Peyer's patch (tissue), 4 donors: ENCODE measurements at regions not wholly inside any gene's neighbourhood (a gene's known extent, or its start where the extent isn't known, plus 50 kb on each side); places are given as distances from the start of the nearest gene placed in this dataset.

Source experiments
- DNase-seq, 3 donors: peaks; one replicate each; pipeline ENCODE4 v3.0.0-alpha.2; 2017 to 2019
- H3K27ac ChIP-seq, 4 donors: fragments of 200-600 bp; sonication (generic); one replicate each; pipeline ENCODE4 v1.5.1; 2016 to 2019
- H3K27me3 ChIP-seq, 2 donors: fragments of 200-600 bp; sonication (generic); one replicate each; pipeline ENCODE4 v1.5.1; 2019
- H3K36me3 ChIP-seq, 3 donors: fragments of 200-600 bp; sonication (generic); one replicate each; pipeline ENCODE4 v1.5.1; 2016 to 2019
- H3K4me1 ChIP-seq, 4 donors: fragments of 200-600 bp; sonication (generic); one replicate each; pipeline ENCODE4 v1.5.1; 2016 to 2019
- H3K4me3 ChIP-seq, 4 donors: fragments of 200-600 bp; sonication (generic); 1 replicate in 3 of 4; 2 replicates in 1 of 4; pipeline ENCODE4 v1.5.1; 2016 to 2019; ENCODE audit warnings: mild to moderate bottlenecking in 1 of 4
- H3K9me3 ChIP-seq, 4 donors: fragments of 200-600 bp; sonication (generic); one replicate each; pipeline ENCODE4 v1.5.1; 2016 to 2019; ENCODE audit warnings: mild to moderate bottlenecking in 1 of 4
- POLR2A ChIP-seq, 2 donors: fragments of 450-650 bp; IDR thresholded peaks; one replicate each; pipeline ENCODE4 v1.5.1; 2017; ENCODE audit warnings: antibody characterized with exemption in 2 of 2, mild to moderate bottlenecking in 2 of 2, moderate library complexity in 2 of 2
- TF ChIP-seq, protein P1 (sequence below), 6 experiments: fragments of 450-650 bp in 4 of 6; fragments of 200-600 bp in 2 of 6; sonication (generic) in 1 of 6; IDR thresholded peaks; one replicate each; pipeline ENCODE4 v1.5.1; 2017 to 2019; ENCODE audit warnings: antibody characterized with exemption in 6 of 6, mild to moderate bottlenecking in 3 of 6, moderate library complexity in 1 of 6

DNA sequence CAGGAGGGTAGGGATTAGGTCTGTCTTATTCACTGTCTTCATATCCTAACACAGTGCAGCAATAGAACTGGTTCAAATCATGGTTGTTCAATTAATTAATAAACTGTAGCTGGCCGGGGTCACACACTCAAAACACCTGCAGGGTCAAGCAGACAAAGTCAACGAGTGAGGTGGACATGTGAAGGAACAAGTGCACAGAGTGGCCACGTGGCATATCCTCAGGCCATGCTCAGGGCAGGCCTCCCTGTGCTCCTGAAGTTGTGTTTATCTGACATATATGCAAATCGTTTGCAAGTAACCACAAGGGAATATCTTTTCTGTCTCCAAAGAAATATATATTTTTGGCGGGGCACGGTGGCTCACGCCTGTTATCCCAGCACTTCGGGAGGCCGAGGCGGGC lies 98.5 kb upstream of the ZMIZ1 start:
- no peaks in the 10 kb centered on the region for H3K9me3 ChIP-seq
- H3K27ac ChIP-seq: no peak overlapping the region
- H3K27me3 ChIP-seq: no peaks in the 10 kb centered on the region
- no peak overlapping the region for H3K4me3 ChIP-seq
- H3K36me3 ChIP-seq: no peaks in the 10 kb centered on the region
- DNase-seq: no peak
- peaks cover 0 to 30% (median 0%) of the 10 kb centered on the region in 4 donors for H3K4me1 ChIP-seq
- TF ChIP-seq, protein P1, sequence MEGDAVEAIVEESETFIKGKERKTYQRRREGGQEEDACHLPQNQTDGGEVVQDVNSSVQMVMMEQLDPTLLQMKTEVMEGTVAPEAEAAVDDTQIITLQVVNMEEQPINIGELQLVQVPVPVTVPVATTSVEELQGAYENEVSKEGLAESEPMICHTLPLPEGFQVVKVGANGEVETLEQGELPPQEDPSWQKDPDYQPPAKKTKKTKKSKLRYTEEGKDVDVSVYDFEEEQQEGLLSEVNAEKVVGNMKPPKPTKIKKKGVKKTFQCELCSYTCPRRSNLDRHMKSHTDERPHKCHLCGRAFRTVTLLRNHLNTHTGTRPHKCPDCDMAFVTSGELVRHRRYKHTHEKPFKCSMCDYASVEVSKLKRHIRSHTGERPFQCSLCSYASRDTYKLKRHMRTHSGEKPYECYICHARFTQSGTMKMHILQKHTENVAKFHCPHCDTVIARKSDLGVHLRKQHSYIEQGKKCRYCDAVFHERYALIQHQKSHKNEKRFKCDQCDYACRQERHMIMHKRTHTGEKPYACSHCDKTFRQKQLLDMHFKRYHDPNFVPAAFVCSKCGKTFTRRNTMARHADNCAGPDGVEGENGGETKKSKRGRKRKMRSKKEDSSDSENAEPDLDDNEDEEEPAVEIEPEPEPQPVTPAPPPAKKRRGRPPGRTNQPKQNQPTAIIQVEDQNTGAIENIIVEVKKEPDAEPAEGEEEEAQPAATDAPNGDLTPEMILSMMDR (IDR thresholded peaks at IDR 0.05): no peak
- TF ChIP-seq POLR2A (IDR thresholded peaks at IDR 0.05): no peak

DNA sequence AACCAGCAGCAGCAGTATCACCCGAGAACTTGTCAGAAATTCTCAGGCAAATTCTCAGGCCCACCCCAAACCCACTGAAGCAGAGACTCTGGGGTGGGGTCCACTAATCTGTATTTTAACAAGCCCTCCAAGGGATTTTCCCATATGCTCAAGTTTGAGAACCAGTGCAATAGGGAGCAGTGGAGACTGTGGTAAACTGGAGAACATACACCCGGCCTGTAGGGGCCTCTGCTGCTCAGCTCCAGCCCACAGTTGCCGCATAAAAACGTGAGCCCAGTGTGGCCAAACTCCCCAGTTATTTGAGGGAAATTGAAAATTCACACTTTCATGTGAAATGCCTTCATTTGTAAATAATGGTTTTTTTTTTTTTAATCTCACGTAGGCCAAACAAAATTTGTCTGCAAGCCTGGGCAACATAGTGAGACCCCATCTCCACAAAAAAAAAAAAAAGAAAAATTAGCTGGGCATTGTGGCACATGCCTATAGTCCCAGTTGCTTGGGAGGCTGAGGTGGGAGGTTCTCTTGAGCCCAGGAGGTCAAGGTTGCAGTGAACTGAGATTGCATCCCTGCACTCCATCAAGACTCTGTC lies 97.6 kb upstream of the ZMIZ1 start:
- Histone ChIP-seq H3K36me3 (no peaks in the 10 kb centered on the region), H3K9me3 (no peaks in the 10 kb centered on the region), H3K4me1 (peaks cover 0 to 27% (median 0%) of the 10 kb centered on the region in 4 donors), H3K4me3 (no peak overlapping the region), H3K27me3 (no peaks in the 10 kb centered on the region), H3K27ac (no peak overlapping the region)
- TF ChIP-seq POLR2A (IDR thresholded peaks at IDR 0.05): no peak
- TF ChIP-seq, protein P1 (IDR thresholded peaks at IDR 0.05): no peak
- no peak for DNase-seq

GRCh38 chr10:78972160-78972946 lies 96.4 kb upstream of the ZMIZ1 start:
- Histone ChIP-seq H3K9me3 (no peaks in the 10 kb centered on the region), H3K36me3 (no peaks in the 10 kb centered on the region), H3K27ac (peak overlapping the region; percentile 77 to 96 (median 88)), H3K27me3 (no peaks in the 10 kb centered on the region), H3K4me3 (no peak overlapping the region), H3K4me1 (peaks cover 0 to 27% (median 0%) of the 10 kb centered on the region in 4 donors)
- peak; percentile 22 to 65 (median 64) for DNase-seq
- TF ChIP-seq, protein P1 (IDR thresholded peaks at IDR 0.05): no peak
- no peak for TF ChIP-seq POLR2A (IDR thresholded peaks at IDR 0.05)

GRCh38 chr10:78972947-78973900 lies 95.5 kb upstream of the ZMIZ1 start:
- no peaks in the 10 kb centered on the region for H3K36me3 ChIP-seq
- H3K4me3 ChIP-seq: peak overlapping the region; percentile 47 to 81 (median 56)
- H3K4me1 ChIP-seq: peaks cover 0 to 27% (median 0%) of the 10 kb centered on the region in 4 donors
- no peaks in the 10 kb centered on the region for H3K9me3 ChIP-seq
- peak; percentile 54 to 87 (median 83) for DNase-seq
- H3K27ac ChIP-seq: peak overlapping the region; percentile 77 to 96 (median 88)
- peak; percentile 7 to 37 for TF ChIP-seq POLR2A (IDR thresholded peaks at IDR 0.05)
- TF ChIP-seq, protein P1 (IDR thresholded peaks at IDR 0.05): peak in 1 of 6 experiments; percentile 3
- no peaks in the 10 kb centered on the region for H3K27me3 ChIP-seq

- Histone ChIP-seq H3K9me3 (no peaks in the 10 kb centered on the region), H3K27ac (peak overlapping the region; percentile 77 to 96 (median 88)), H3K36me3 (no peaks in the 10 kb centered on the region), H3K4me1 (peaks cover 0 to 27% (median 0%) of the 10 kb centered on the region in 4 donors), H3K27me3 (no peaks in the 10 kb centered on the region), H3K4me3 (peak overlapping the region; percentile 47 to 81 (median 56))
- peak in 2 of 3 donors; percentile 47 to 79 for DNase-seq
- TF ChIP-seq POLR2A (IDR thresholded peaks at IDR 0.05): no peak
- TF ChIP-seq, protein P1 (IDR thresholded peaks at IDR 0.05): peak in 2 of 6 experiments; percentile 13 to 18
These were observed 94.7 kb upstream of the ZMIZ1 start for GRCh38 chr10:78973901-78974616.
